ENCODE measurements at regions not wholly inside any gene's neighbourhood (a gene's known extent, or its start where the extent isn't known, plus 50 kb on each side); places are given as distances from the start of the nearest gene placed in this dataset.

- TF ChIP-seq BACH1 (IDR thresholded peaks at IDR 0.05; ENCODE audit: low read length) = no peak
- no peak for TF ChIP-seq EZH2 (IDR thresholded peaks at IDR 0.05; ENCODE audit: low read depth, low read length, severe bottlenecking)
- no peak for TF ChIP-seq SRF (IDR thresholded peaks at IDR 0.05; ENCODE audit: low read depth, low read length)
- TF ChIP-seq KDM5A (IDR thresholded peaks at IDR 0.05; ENCODE audit: low read length) = no peak
- TF ChIP-seq YY1 (IDR thresholded peaks at IDR 0.05; ENCODE audit: low read depth, low read length) = no peak
- TF ChIP-seq CREB1 (IDR thresholded peaks at IDR 0.05) = no peak
- TF ChIP-seq EGR1 (IDR thresholded peaks at IDR 0.05; ENCODE audit: borderline replicate concordance, low read depth, low read length) = no peak
- no peak for TF ChIP-seq JUND (IDR thresholded peaks at IDR 0.05; ENCODE audit: low read length)
- no peak for TF ChIP-seq RXRA (IDR thresholded peaks at IDR 0.05; ENCODE audit: insufficient read depth, low read depth, low read length)
- TF ChIP-seq NANOG (IDR thresholded peaks at IDR 0.05; ENCODE audit: insufficient read depth, low read depth, low read length, poor library complexity, severe bottlenecking) = no peak
- no peak for TF ChIP-seq CHD2 (IDR thresholded peaks at IDR 0.05; ENCODE audit: low read length)
- no peak for TF ChIP-seq EP300 (IDR thresholded peaks at IDR 0.05; ENCODE audit: borderline replicate concordance in 1 of 2, low read depth in 2 of 2, low read length in 2 of 2)
- no peak for TF ChIP-seq BCL11A (IDR thresholded peaks at IDR 0.05; ENCODE audit: low read depth in 2 of 2, low read length in 2 of 2)
- TF ChIP-seq ATF3 (IDR thresholded peaks at IDR 0.05; ENCODE audit: insufficient read depth, low read depth, low read length) = no peak
- no peak for TF ChIP-seq CTBP2 (IDR thresholded peaks at IDR 0.05; ENCODE audit: borderline replicate concordance, insufficient read depth, insufficient read length, low read length)
Measured at GRCh38 chr18:60157810-60158209, 214.8 kb downstream of the MC4R start (continued).

All from H1 (cell line).